A673 (cell line): ENCODE measurements at regions not wholly inside any gene's neighbourhood (a gene's known extent, or its start where the extent isn't known, plus 50 kb on each side); places are given as distances from the start of the nearest gene placed in this dataset.

Experiments
- BruUV-seq: library from RNA; stranded (reverse); fragments of 400-500 nt; replicated peaks from 2 replicates; lab custom pipeline; 2021; lab: Mats Ljungman, UMichigan
- CTCF ChIA-PET: fragments of 300-600 bp; sonication (Branson Sonifier 250); formaldehyde crosslinking; loops from one replicate; lab custom pipeline; 2022; ENCODE audit warnings: antibody characterized with exemption; lab: Charles Lee
- POLR2A ChIA-PET: fragments of 300-600 bp; sonication (Branson Sonifier 250); formaldehyde crosslinking; loops from one replicate; lab custom pipeline; 2022; ENCODE audit warnings: antibody characterized with exemption; ENCODE audit not compliant: low non-redundant PET; lab: Charles Lee
- DNase-seq: peaks from one replicate; pipeline ENCODE4 v3.0.0-alpha.2; 2015; ENCODE audit warnings: low spot score
- H3K27ac ChIP-seq: fragments of 200-600 bp; sonication (generic); 2 replicates; pipeline ENCODE4 v1.5.1; 2016; ENCODE audit warnings: mixed run types, low read depth, mild to moderate bottlenecking, mixed read lengths, antibody characterized with exemption, low read length; ENCODE audit not compliant: poor library complexity, severe bottlenecking
- H3K27me3 ChIP-seq: fragments of 200-600 bp; sonication (generic); replicated peaks from 2 replicates; pipeline ENCODE4 v1.6.1; 2017; ENCODE audit warnings: mixed run types, low read depth, mild to moderate bottlenecking, mixed read lengths, antibody characterized with exemption, low read length; ENCODE audit not compliant: insufficient read depth, poor library complexity
- H3K36me3 ChIP-seq: fragments of 200-600 bp; sonication (generic); 2 replicates; pipeline ENCODE4 v1.6.1; 2016; ENCODE audit warnings: mixed run types, mild to moderate bottlenecking, mixed read lengths, antibody characterized with exemption, low read length; ENCODE audit not compliant: insufficient read depth, poor library complexity, severe bottlenecking
- H3K4me1 ChIP-seq: fragments of 200-600 bp; sonication (generic); 2 replicates; pipeline ENCODE4 v1.6.1; 2017; ENCODE audit warnings: mixed run types, mild to moderate bottlenecking, mixed read lengths, antibody characterized with exemption, low read length; ENCODE audit not compliant: insufficient read depth, poor library complexity, severe bottlenecking
- H3K4me3 ChIP-seq: fragments of 200-600 bp; sonication (generic); 2 replicates; pipeline ENCODE4 v1.5.1; 2016; ENCODE audit warnings: low read depth, mixed run types, mild to moderate bottlenecking, mixed read lengths, low read length; ENCODE audit not compliant: poor library complexity, severe bottlenecking
- H3K9me3 ChIP-seq: fragments of 200-600 bp; sonication (generic); 2 replicates; pipeline ENCODE4 v1.6.1; 2016; ENCODE audit warnings: mixed run types, low read depth, mild to moderate bottlenecking, mixed read lengths, antibody characterized with exemption, low read length; ENCODE audit not compliant: poor library complexity, severe bottlenecking
- CTCF ChIP-seq: fragments of 300-800, 200-600 bp; sonication (generic); conservative IDR thresholded peaks from 2 replicates; pipeline ENCODE4 v1.5.1; 2017; ENCODE audit warnings: low read depth, mild to moderate bottlenecking, antibody characterized with exemption, low read length, moderate library complexity, mixed read lengths
- EZH2 ChIP-seq: fragments of 200-600 bp; sonication (generic); IDR thresholded peaks from 2 replicates; pipeline ENCODE4 v1.6.1; 2017; ENCODE audit warnings: borderline replicate concordance, low read depth, mild to moderate bottlenecking, mixed read lengths, antibody characterized with exemption, low read length; ENCODE audit not compliant: poor library complexity, severe bottlenecking
- intact Hi-C: fragments of 100-400 bp; cut with micrococcal nuclease; formaldehyde crosslinking; loops from one replicate; pipeline ENCODE4 v1.10.0; 2022; ENCODE audit not compliant: unreplicated experiment

- BruUV-seq = no TSS peak
Observed at GRCh38 chr2:239640676-239641578, 240.1 kb upstream of the HDAC4 start.

GRCh38 chr2:239640210-239640609, 239.4 kb upstream of the HDAC4 start:
- Histone ChIP-seq H3K9me3 (no peaks in the 10 kb centered on the region), H3K4me1 (no peaks in the 10 kb centered on the region), H3K36me3 (no peaks in the 10 kb centered on the region), H3K27me3 (no peaks in the 10 kb centered on the region), H3K27ac (no peak overlapping the region), H3K4me3 (no peak overlapping the region)
- CTCF ChIA-PET = no interaction called here
- no peak for DNase-seq
- intact Hi-C loops = no loop called here
- POLR2A ChIA-PET = interaction anchor here (0.6 kb wide), 1 partner anchor 226 kb away, joined by 6 read pairs; no protein-coding TSS in a partner anchor
- BruUV-seq = no TSS peak
- TF ChIP-seq EZH2 (no peak), CTCF (no peak)

More at GRCh38 chr2:239640676-239641578, 240.1 kb upstream of the HDAC4 start:
- H3K9me3 ChIP-seq = no peaks in the 10 kb centered on the region
- H3K4me3 ChIP-seq = no peak overlapping the region
- no peak for DNase-seq
- H3K36me3 ChIP-seq = no peaks in the 10 kb centered on the region
- H3K4me1 ChIP-seq = no peaks in the 10 kb centered on the region
- POLR2A ChIA-PET = no interaction called here
- TF ChIP-seq CTCF (no peak), EZH2 (no peak)
- intact Hi-C loops = no loop called here
- no peak overlapping the region for H3K27ac ChIP-seq
- H3K27me3 ChIP-seq = no peaks in the 10 kb centered on the region
- CTCF ChIA-PET = no interaction called here

GRCh38 chr2:239639421-239640185, 238.8 kb upstream of the HDAC4 start:
- CTCF ChIA-PET = no interaction called here
- Histone ChIP-seq H3K9me3 (no peaks in the 10 kb centered on the region), H3K27ac (no peak overlapping the region), H3K27me3 (no peaks in the 10 kb centered on the region), H3K36me3 (no peaks in the 10 kb centered on the region), H3K4me1 (no peaks in the 10 kb centered on the region), H3K4me3 (no peak overlapping the region)
- no peak for DNase-seq
- no TSS peak for BruUV-seq
- POLR2A ChIA-PET = interaction anchor here (0.6 kb wide), 1 partner anchor 225 kb away, joined by 6 read pairs; no protein-coding TSS in a partner anchor
- intact Hi-C loops = no loop called here
- no peak for TF ChIP-seq CTCF
- no peak for TF ChIP-seq EZH2
